ENCODE measurements at regions not wholly inside any gene's neighbourhood (a gene's known extent, or its start where the extent isn't known, plus 50 kb on each side); places are given as distances from the start of the nearest gene placed in this dataset.

- TF ChIP-seq CTCF (IDR thresholded peaks at IDR 0.05) = no peak
- TF ChIP-seq EZH2 (IDR thresholded peaks at IDR 0.05; ENCODE audit: borderline replicate concordance, insufficient read depth, low read depth, low read length, poor library complexity, severe bottlenecking) = no peak
Measured at GRCh38 chr12:127052511-127053232, 1214.3 kb upstream of the TMEM132C start.

Measured in B cell (primary cell).